Esophagus squamous epithelium (tissue), 4 donors: ENCODE measurements at regions not wholly inside any gene's neighbourhood (a gene's known extent, or its start where the extent isn't known, plus 50 kb on each side); places are given as distances from the start of the nearest gene placed in this dataset.

Experiments used
- POLR2A ChIP-seq, 4 donors: fragments of 450-650 bp; IDR thresholded peaks; one replicate each; pipeline ENCODE4 v1.6.1; 2017; ENCODE audit warnings: antibody characterized with exemption in 4 of 4, mild to moderate bottlenecking in 4 of 4, moderate library complexity in 3 of 4
- TF ChIP-seq, protein P1 (sequence below), 6 experiments: fragments of 450-650 bp in 4 of 6; fragments of 200-600 bp in 2 of 6; sonication (generic) in 2 of 6; IDR thresholded peaks; one replicate each; pipeline ENCODE4 v1.5.1; 2016 to 2019; ENCODE audit warnings: antibody characterized with exemption in 6 of 6, mild to moderate bottlenecking in 4 of 6, moderate library complexity in 4 of 6

DNA sequence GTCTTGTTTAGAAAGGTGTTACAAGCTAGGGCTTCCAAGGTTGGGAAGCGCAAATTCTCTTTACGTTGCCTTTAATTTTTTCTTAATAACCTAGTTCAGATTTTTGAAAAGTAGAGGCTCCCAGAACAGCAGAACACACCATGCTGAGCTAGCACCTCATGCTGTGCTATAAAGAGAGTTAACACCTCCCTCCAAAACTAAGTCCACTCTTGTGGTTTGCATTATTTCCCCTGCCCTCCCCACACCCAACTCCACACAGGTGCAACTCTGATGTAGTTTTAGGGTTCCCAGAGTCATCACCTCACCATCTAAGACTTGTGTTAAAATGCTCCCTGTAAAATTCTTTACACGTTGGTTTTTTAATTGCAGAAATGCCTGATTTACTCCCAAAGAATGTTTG lies 459.4 kb upstream of the JARID2 start:
- TF ChIP-seq, protein P1, sequence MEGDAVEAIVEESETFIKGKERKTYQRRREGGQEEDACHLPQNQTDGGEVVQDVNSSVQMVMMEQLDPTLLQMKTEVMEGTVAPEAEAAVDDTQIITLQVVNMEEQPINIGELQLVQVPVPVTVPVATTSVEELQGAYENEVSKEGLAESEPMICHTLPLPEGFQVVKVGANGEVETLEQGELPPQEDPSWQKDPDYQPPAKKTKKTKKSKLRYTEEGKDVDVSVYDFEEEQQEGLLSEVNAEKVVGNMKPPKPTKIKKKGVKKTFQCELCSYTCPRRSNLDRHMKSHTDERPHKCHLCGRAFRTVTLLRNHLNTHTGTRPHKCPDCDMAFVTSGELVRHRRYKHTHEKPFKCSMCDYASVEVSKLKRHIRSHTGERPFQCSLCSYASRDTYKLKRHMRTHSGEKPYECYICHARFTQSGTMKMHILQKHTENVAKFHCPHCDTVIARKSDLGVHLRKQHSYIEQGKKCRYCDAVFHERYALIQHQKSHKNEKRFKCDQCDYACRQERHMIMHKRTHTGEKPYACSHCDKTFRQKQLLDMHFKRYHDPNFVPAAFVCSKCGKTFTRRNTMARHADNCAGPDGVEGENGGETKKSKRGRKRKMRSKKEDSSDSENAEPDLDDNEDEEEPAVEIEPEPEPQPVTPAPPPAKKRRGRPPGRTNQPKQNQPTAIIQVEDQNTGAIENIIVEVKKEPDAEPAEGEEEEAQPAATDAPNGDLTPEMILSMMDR (IDR thresholded peaks at IDR 0.05), result no peak
- no peak for TF ChIP-seq POLR2A (IDR thresholded peaks at IDR 0.05)
